WERI-Rb-1 (cell line): ENCODE measurements at regions not wholly inside any gene's neighbourhood (a gene's known extent, or its start where the extent isn't known, plus 50 kb on each side); places are given as distances from the start of the nearest gene placed in this dataset.
A peak's percentile ranks its signal among the peaks of the same experiment; 100 is the strongest.

Source experiments
- DNase-seq: peaks from one replicate; pipeline ENCODE4 v3.0.0-alpha.2; 2020
- H3K27ac ChIP-seq: fragments of 250-450 bp; sonication (Bioruptor Pico); 2 replicates; pipeline ENCODE4 v1.5.1; 2020; ENCODE audit warnings: mild to moderate bottlenecking, moderate library complexity
- H3K27me3 ChIP-seq: fragments of 250-450 bp; sonication (Bioruptor Pico); 2 replicates; pipeline ENCODE4 v1.5.1; 2021; ENCODE audit warnings: mild to moderate bottlenecking, low read depth, moderate library complexity; ENCODE audit not compliant: insufficient read depth, severe bottlenecking
- H3K36me3 ChIP-seq: fragments of 250-450 bp; sonication (Bioruptor Pico); 2 replicates; pipeline ENCODE4 v1.5.1; 2020; ENCODE audit warnings: mild to moderate bottlenecking, moderate library complexity
- H3K4me3 ChIP-seq: 2 replicates; pipeline ENCODE4 v1.5.1; 2011; ENCODE audit warnings: low read depth, mild to moderate bottlenecking, control low read depth, low read length
- H3K9me3 ChIP-seq: fragments of 250-450 bp; sonication (Bioruptor Pico); 2 replicates; pipeline ENCODE4 v1.5.1; 2021; ENCODE audit warnings: mild to moderate bottlenecking, moderate library complexity; ENCODE audit not compliant: severe bottlenecking
- TF ChIP-seq, protein P1 (sequence below): IDR thresholded peaks from 2 replicates; pipeline ENCODE4 v1.5.1; 2011; ENCODE audit warnings: low read depth, mild to moderate bottlenecking, control low read depth, inconsistent platforms, low read length

GRCh38 chr2:128506534-128506933, 187.9 kb upstream of the HS6ST1 start:
- peaks cover 14% of the 10 kb centered on the region for H3K27me3 ChIP-seq
- no peaks in the 10 kb centered on the region for H3K36me3 ChIP-seq
- H3K27ac ChIP-seq: no peak overlapping the region
- peak; percentile 0 for DNase-seq
- no peak overlapping the region for H3K4me3 ChIP-seq
- TF ChIP-seq, protein P1, sequence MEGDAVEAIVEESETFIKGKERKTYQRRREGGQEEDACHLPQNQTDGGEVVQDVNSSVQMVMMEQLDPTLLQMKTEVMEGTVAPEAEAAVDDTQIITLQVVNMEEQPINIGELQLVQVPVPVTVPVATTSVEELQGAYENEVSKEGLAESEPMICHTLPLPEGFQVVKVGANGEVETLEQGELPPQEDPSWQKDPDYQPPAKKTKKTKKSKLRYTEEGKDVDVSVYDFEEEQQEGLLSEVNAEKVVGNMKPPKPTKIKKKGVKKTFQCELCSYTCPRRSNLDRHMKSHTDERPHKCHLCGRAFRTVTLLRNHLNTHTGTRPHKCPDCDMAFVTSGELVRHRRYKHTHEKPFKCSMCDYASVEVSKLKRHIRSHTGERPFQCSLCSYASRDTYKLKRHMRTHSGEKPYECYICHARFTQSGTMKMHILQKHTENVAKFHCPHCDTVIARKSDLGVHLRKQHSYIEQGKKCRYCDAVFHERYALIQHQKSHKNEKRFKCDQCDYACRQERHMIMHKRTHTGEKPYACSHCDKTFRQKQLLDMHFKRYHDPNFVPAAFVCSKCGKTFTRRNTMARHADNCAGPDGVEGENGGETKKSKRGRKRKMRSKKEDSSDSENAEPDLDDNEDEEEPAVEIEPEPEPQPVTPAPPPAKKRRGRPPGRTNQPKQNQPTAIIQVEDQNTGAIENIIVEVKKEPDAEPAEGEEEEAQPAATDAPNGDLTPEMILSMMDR: no peak
- H3K9me3 ChIP-seq: no peaks in the 10 kb centered on the region

GRCh38 chr2:128510701-128511397, 192.2 kb upstream of the HS6ST1 start:
- TF ChIP-seq, protein P1: no peak
- no peaks in the 10 kb centered on the region for H3K9me3 ChIP-seq
- peaks cover 55% of the 10 kb centered on the region for H3K27me3 ChIP-seq
- H3K36me3 ChIP-seq: no peaks in the 10 kb centered on the region
- no peak overlapping the region for H3K27ac ChIP-seq
- no peak for DNase-seq
- no peak overlapping the region for H3K4me3 ChIP-seq

DNA sequence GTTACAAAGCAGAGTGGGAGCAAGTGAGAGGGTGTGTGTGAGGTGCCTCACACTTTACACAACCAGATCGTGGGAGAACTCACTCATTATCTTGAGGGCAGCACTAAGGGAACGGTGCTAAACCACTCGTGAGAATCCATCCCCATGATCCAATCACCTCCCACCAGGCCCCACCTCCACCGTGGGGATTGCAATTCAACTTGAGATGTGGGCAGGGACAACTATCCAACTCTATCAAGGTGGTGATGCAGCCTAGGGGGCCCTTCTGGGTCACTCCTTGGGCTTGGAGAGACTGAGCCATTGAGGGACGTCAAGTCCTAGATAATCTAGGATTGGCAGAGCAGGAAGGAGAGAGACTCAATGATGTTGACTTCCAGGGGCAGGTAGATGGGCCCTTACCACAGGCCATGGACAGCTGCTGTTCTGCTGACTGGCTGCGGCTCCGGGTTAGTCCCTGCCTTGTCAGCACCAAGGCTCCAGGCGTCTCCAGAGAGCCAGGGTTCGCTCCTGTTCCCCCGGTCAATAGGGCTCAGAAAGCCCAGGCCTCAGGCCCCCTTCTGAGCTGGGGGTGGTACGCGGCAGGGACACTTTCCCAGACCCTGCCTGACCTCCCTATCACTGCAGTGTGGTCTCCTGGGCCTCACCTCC, 193.2 kb upstream of the HS6ST1 start:
- no peak for DNase-seq
- no peaks in the 10 kb centered on the region for H3K36me3 ChIP-seq
- TF ChIP-seq, protein P1: no peak

GRCh38 chr2:128512379-128513115, 193.9 kb upstream of the HS6ST1 start:
- Histone ChIP-seq H3K36me3 (no peaks in the 10 kb centered on the region), H3K27ac (no peak overlapping the region), H3K9me3 (no peaks in the 10 kb centered on the region), H3K27me3 (peaks cover 67% of the 10 kb centered on the region), H3K4me3 (no peak overlapping the region)
- DNase-seq: peak; percentile 1
- TF ChIP-seq, protein P1: no peak

More for the DNA sequence above, 193.2 kb upstream of the HS6ST1 start:
- H3K27ac ChIP-seq: no peak overlapping the region
- peaks cover 65% of the 10 kb centered on the region for H3K27me3 ChIP-seq
- H3K9me3 ChIP-seq: no peaks in the 10 kb centered on the region
- no peak overlapping the region for H3K4me3 ChIP-seq

- Histone ChIP-seq H3K36me3 (no peaks in the 10 kb centered on the region), H3K9me3 (no peaks in the 10 kb centered on the region), H3K4me3 (no peak overlapping the region), H3K27me3 (peaks cover 67% of the 10 kb centered on the region), H3K27ac (no peak overlapping the region)
- TF ChIP-seq, protein P1: no peak
- peak; percentile 2 for DNase-seq
These were observed 194.7 kb upstream of the HS6ST1 start for GRCh38 chr2:128513116-128513960.
